SJSA1 (cell line): ENCODE measurements at regions not wholly inside any gene's neighbourhood (a gene's known extent, or its start where the extent isn't known, plus 50 kb on each side); places are given as distances from the start of the nearest gene placed in this dataset.
"Not testable (repeated sequence)": the region's sequence is repeated elsewhere in the genome, so short reads cannot be mapped to it uniquely, and the experiment has no call there.

Experiments
- DNase-seq, 2 experiments: peaks; one replicate each; pipeline ENCODE4 v3.0.0-alpha.2; 2015 to 2020; ENCODE audit warnings: low spot score in 2 of 2, low read depth in 1 of 2
- H3K27ac ChIP-seq: fragments of 250-450 bp; sonication (Bioruptor Pico); 2 replicates; pipeline ENCODE4 v1.5.1; 2020; ENCODE audit warnings: mild to moderate bottlenecking, moderate library complexity
- H3K27me3 ChIP-seq: fragments of 250-450 bp; sonication (Bioruptor Pico); replicated peaks from 2 replicates; pipeline ENCODE4 v1.5.1; 2020; ENCODE audit warnings: mild to moderate bottlenecking, moderate library complexity
- H3K36me3 ChIP-seq: fragments of 250-450 bp; sonication (Bioruptor Pico); 2 replicates; pipeline ENCODE4 v1.5.1; 2020; ENCODE audit warnings: mild to moderate bottlenecking
- H3K4me1 ChIP-seq: fragments of 250-450 bp; sonication (Bioruptor Pico); replicated peaks from 2 replicates; pipeline ENCODE4 v1.6.1; 2021; ENCODE audit warnings: mild to moderate bottlenecking
- H3K4me3 ChIP-seq: fragments of 250-450 bp; sonication (Bioruptor Pico); 2 replicates; pipeline ENCODE4 v1.5.1; 2020; ENCODE audit warnings: mild to moderate bottlenecking
- H3K9me3 ChIP-seq: fragments of 250-450 bp; sonication (Bioruptor Pico); replicated peaks from 2 replicates; pipeline ENCODE4 v1.5.1; 2020; ENCODE audit warnings: mild to moderate bottlenecking

DNA sequence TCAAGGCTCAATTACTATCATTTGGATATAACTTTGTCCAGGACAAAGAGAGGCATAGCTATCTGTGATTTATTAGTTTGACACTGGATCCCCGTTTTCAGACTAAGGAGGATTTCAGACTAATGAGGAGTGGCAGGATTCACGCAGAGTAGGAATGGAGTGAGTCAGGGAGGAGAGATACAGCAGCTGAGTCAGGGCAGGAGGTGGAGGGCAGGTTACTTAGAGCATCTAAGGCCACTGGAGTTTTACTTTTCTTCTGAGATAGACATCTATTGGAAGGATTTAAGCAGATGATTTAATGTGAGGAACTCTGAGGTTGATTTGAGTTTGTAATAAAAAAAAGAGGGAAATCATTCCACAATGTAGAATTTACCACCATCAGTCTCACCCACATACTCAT lies 110.6 kb downstream of the RPIA start:
- not testable (repeated sequence) for H3K27me3 ChIP-seq, DNase-seq, H3K36me3 ChIP-seq, H3K4me3 ChIP-seq, H3K4me1 ChIP-seq, H3K9me3 ChIP-seq, H3K27ac ChIP-seq

GRCh38 chr2:88807237-88807962 lies 115.9 kb downstream of the RPIA start:
- Histone ChIP-seq H3K4me3 (no peak overlapping the region), H3K4me1 (no peaks in the 10 kb centered on the region), H3K27ac (no peak overlapping the region), H3K36me3 (no peaks in the 10 kb centered on the region), H3K27me3 (no peaks in the 10 kb centered on the region), H3K9me3 (no peaks in the 10 kb centered on the region)
- no peak for DNase-seq

DNA sequence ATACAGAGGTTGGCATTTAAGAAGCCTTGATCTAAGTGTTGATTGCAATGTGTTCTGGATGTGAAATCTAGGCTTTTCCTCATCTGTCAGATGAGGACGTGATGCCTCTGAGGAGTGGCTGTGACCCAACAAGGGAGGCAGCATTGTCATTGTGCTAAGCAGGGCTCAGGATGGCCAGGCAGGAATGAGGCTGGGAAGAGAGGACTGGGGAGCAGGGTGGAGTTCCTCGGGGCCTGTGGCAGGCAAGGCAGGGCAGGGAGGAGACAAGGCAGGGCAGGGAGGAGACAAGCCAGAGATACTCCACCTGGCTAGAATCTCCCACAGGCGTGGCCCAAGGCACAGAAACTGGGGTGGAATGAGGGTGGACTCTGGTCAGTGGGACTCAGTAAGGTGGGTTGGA lies 116.6 kb downstream of the RPIA start:
- Histone ChIP-seq H3K27ac (no peak overlapping the region), H3K4me3 (no peak overlapping the region), H3K4me1 (no peaks in the 10 kb centered on the region), H3K9me3 (no peaks in the 10 kb centered on the region), H3K36me3 (no peaks in the 10 kb centered on the region), H3K27me3 (no peaks in the 10 kb centered on the region)
- no peak for DNase-seq

- no peaks in the 10 kb centered on the region for H3K36me3 ChIP-seq
- H3K27ac ChIP-seq: no peak overlapping the region
- no peak for DNase-seq
- no peaks in the 10 kb centered on the region for H3K9me3 ChIP-seq
- no peaks in the 10 kb centered on the region for H3K27me3 ChIP-seq
- H3K4me1 ChIP-seq: no peaks in the 10 kb centered on the region
- H3K4me3 ChIP-seq: no peak overlapping the region
Observed at GRCh38 chr2:88808652-88809051, 117.2 kb downstream of the RPIA start.

DNA sequence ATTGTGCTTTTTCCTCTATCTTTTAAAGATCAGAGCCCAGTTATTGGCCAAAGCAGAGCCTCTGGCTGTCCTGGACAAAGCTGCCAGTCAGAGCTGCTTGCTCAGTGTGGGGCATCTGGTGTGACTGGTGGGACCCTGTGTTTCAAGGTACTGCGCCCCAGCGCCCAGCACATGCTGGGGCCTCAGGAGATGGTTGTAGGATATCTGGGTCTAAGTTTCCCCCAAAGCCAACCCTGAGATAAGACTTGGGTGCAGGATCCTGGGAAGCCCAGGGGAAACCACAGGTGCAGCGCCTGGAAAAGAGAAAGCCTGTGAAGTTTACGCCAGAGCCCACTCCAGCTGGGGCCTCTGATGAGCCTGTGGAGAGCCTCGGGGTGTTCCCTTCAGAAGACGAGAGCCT lies 117.7 kb downstream of the RPIA start:
- H3K4me1 ChIP-seq: no peaks in the 10 kb centered on the region
- no peaks in the 10 kb centered on the region for H3K9me3 ChIP-seq
- H3K4me3 ChIP-seq: no peak overlapping the region
- H3K27me3 ChIP-seq: no peaks in the 10 kb centered on the region
- no peaks in the 10 kb centered on the region for H3K36me3 ChIP-seq
- H3K27ac ChIP-seq: no peak overlapping the region
- no peak for DNase-seq

DNA sequence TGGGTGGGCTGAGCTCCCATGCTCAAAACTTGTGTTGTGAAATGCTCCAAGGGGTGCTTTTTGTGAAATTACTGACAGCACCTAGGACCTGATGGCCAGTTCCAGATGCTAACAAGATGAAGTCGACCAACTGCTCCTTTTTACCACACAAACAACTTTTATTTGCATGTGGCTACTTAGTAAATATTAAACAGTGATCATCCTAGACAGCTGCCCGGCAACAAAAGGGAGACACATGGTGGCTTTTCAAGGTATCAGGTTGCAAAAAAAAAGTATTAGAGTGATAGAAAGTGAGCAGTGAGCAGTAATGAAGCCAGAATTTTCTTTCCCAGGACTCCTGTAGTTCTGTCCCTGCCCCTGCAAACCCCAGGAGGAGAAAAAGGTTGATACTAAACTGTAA lies 118.5 kb downstream of the RPIA start:
- DNase-seq: no peak
- no peak overlapping the region for H3K4me3 ChIP-seq
- no peaks in the 10 kb centered on the region for H3K27me3 ChIP-seq
- H3K27ac ChIP-seq: no peak overlapping the region
- no peaks in the 10 kb centered on the region for H3K36me3 ChIP-seq
- no peaks in the 10 kb centered on the region for H3K9me3 ChIP-seq
- no peaks in the 10 kb centered on the region for H3K4me1 ChIP-seq

DNA sequence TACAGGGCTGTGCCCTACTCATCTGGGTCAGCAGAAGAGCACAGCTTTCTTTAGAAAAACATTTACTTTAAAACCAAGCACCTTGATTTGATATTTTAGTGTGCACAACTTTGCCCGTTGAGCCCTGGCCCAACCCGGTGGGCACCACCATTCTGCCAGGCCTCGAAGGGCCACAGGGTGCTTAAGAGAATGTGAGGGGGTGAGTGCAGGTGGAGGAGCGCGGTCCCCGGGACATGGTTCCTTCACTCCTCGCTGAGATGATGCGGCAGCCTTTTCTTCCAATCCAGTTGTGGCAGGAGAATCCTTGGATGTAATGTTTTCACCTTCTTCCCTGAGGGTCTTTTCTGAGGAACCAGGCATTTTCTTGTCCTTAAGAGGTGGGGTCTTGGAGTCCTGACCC lies 119.0 kb downstream of the RPIA start:
- Histone ChIP-seq H3K36me3 (no peaks in the 10 kb centered on the region), H3K4me1 (no peaks in the 10 kb centered on the region), H3K27ac (no peak overlapping the region), H3K9me3 (no peaks in the 10 kb centered on the region), H3K4me3 (no peak overlapping the region), H3K27me3 (no peaks in the 10 kb centered on the region)
- no peak for DNase-seq

- Histone ChIP-seq H3K9me3 (no peaks in the 10 kb centered on the region; the same call in 1 of the 2 replicates), H3K27me3 (no peaks in the 10 kb centered on the region), H3K4me3 (no peak overlapping the region), H3K27ac (no peak overlapping the region), H3K36me3 (no peaks in the 10 kb centered on the region), H3K4me1 (no peaks in the 10 kb centered on the region)
- DNase-seq: no peak
Observed at GRCh38 chr2:88811233-88811632, 119.8 kb downstream of the RPIA start.

GRCh38 chr2:88811681-88812080 lies 120.2 kb downstream of the RPIA start:
- Histone ChIP-seq H3K27me3 (no peaks in the 10 kb centered on the region), H3K36me3 (no peaks in the 10 kb centered on the region), H3K4me1 (no peaks in the 10 kb centered on the region), H3K4me3 (no peak overlapping the region), H3K9me3 (no peaks in the 10 kb centered on the region; the same call in 1 of the 2 replicates), H3K27ac (no peak overlapping the region)
- no peak for DNase-seq

DNA sequence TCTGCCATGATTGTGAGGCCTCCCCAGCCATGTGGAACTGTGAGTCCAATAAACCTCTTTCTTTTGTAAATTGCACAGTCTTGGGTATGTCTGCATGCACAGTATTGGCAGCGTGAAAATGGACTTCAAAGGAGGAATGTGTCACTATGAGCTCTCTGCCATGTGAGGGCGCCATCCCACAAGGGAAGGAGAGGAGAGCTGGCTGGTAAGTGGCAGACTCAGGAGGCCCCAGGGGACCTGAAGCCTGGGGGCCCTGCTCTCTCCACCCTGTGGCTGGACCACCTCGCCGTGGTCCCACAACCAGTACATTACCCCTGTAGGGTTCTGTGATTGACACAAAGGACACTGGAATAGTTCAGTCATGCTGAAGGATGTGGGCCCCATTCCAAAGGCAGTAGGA lies 122.1 kb downstream of the RPIA start:
- DNase-seq: no peak
- Histone ChIP-seq H3K36me3 (no peaks in the 10 kb centered on the region), H3K4me3 (no peak overlapping the region), H3K27ac (no peak overlapping the region), H3K9me3 (no peaks in the 10 kb centered on the region; the same call in 1 of the 2 replicates), H3K4me1 (no peaks in the 10 kb centered on the region), H3K27me3 (no peaks in the 10 kb centered on the region)

GRCh38 chr2:88815282-88815681 lies 123.8 kb downstream of the RPIA start:
- H3K4me3 ChIP-seq: no peak overlapping the region
- H3K27ac ChIP-seq: no peak overlapping the region
- no peaks in the 10 kb centered on the region for H3K36me3 ChIP-seq
- no peaks in the 10 kb centered on the region; the same call in 1 of the 2 replicates for H3K9me3 ChIP-seq
- no peaks in the 10 kb centered on the region for H3K27me3 ChIP-seq
- DNase-seq: no peak
- no peaks in the 10 kb centered on the region for H3K4me1 ChIP-seq

DNA sequence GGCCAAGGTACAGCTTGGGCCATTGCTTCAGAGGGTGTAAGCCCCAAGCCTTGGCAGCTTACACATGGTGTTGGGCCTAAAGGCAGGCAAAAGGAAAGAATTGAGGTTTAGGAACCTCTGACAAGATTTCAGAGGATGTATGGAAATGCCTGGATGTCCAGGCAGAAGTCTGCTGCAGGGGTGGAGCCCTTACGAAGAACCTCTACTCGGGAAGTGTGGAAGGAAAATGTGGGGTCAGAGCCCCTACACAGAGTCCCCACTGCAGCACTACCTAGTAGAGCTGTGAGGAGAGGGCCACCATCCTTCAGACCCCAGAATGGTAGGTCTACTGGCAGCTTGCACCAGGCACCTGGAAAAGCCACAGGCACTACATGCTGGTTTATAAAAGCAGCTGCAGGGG lies 124.2 kb downstream of the RPIA start:
- Histone ChIP-seq H3K4me3 (no peak overlapping the region), H3K27me3 (no peaks in the 10 kb centered on the region), H3K27ac (no peak overlapping the region), H3K4me1 (no peaks in the 10 kb centered on the region), H3K9me3 (no peaks in the 10 kb centered on the region; the same call in 1 of the 2 replicates), H3K36me3 (no peaks in the 10 kb centered on the region)
- DNase-seq: no peak

- DNase-seq: no peak
- H3K4me1 ChIP-seq: no peaks in the 10 kb centered on the region
- H3K9me3 ChIP-seq: no peaks in the 10 kb centered on the region; the same call in 1 of the 2 replicates
- H3K27ac ChIP-seq: no peak overlapping the region
- H3K27me3 ChIP-seq: no peaks in the 10 kb centered on the region
- H3K36me3 ChIP-seq: no peaks in the 10 kb centered on the region
- H3K4me3 ChIP-seq: no peak overlapping the region
Observed at GRCh38 chr2:88818381-88818780, 126.9 kb downstream of the RPIA start.

DNA sequence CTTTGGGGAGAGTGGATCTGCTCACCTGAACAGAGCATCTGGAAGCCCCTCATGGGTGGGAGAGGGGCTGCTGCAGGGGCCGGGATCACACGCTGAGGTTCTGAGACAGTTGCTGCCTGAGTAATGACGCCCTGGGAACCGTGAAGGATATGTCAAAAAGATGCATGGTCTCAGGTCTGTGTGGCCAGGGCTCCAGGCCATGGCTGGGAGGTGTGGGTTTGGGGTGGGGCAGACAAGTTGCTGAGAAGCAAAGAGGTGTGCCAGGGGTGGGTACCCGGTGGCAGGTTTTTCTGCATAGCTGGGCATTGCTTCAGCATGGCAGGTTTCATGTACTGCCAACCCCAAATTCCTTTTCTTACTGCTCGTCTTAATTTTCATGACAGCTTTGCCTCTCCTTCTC lies 133.5 kb downstream of the RPIA start:
- Histone ChIP-seq H3K4me3 (no peak overlapping the region), H3K4me1 (no peaks in the 10 kb centered on the region), H3K27me3 (no peaks in the 10 kb centered on the region), H3K27ac (no peak overlapping the region), H3K9me3 (no peaks in the 10 kb centered on the region), H3K36me3 (no peaks in the 10 kb centered on the region)
- DNase-seq: no peak

GRCh38 chr2:88826399-88826798 lies 134.9 kb downstream of the RPIA start:
- Histone ChIP-seq H3K4me1 (no peaks in the 10 kb centered on the region), H3K4me3 (no peak overlapping the region), H3K27me3 (no peaks in the 10 kb centered on the region), H3K36me3 (no peaks in the 10 kb centered on the region), H3K9me3 (no peaks in the 10 kb centered on the region), H3K27ac (no peak overlapping the region)
- DNase-seq: no peak
